Keratinocyte (primary cell): ENCODE measurements at regions not wholly inside any gene's neighbourhood (a gene's known extent, or its start where the extent isn't known, plus 50 kb on each side); places are given as distances from the start of the nearest gene placed in this dataset.

Source experiments
- DNase-seq: peaks from one replicate; pipeline ENCODE4 v3.0.0-alpha.2; 2011; ENCODE audit warnings: low read depth, missing footprints, low spot score
- FAIRE-seq: peaks from 2 replicates; lab custom pipeline; 2011; peaks lifted over from hg19 to GRCh38; lab: Jason Lieb, UNC
- H2AFZ ChIP-seq: 2 replicates; pipeline ENCODE4 v1.6.0; 2012; ENCODE audit warnings: low read length, control low read depth, inconsistent platforms; ENCODE audit not compliant: control insufficient read depth
- H3K27ac ChIP-seq: 2 replicates; pipeline ENCODE4 v1.5.1; 2011; ENCODE audit warnings: low read length; ENCODE audit not compliant: control insufficient read depth, insufficient read depth
- H3K27me3 ChIP-seq: 3 replicates; pipeline ENCODE4 v1.6.0; 2011; ENCODE audit warnings: low read length; ENCODE audit not compliant: control insufficient read depth, insufficient read depth; ENCODE audit errors: extremely low read depth
- H3K36me3 ChIP-seq, 2 experiments: 2 replicates in 1 of 2; 3 replicates in 1 of 2; pipeline ENCODE4 v1.5.1; 2011; ENCODE audit warnings: low read length in 2 of 2, mild to moderate bottlenecking in 1 of 2; ENCODE audit not compliant: control insufficient read depth in 2 of 2, insufficient read depth in 2 of 2; ENCODE audit errors: extremely low read depth in 1 of 2
- H3K4me1 ChIP-seq: 3 replicates; pipeline ENCODE4 v1.5.1; 2011; ENCODE audit warnings: low read length; ENCODE audit not compliant: control insufficient read depth, insufficient read depth; ENCODE audit errors: extremely low read depth
- H3K4me2 ChIP-seq: 3 replicates; pipeline ENCODE4 v1.6.0; 2011; ENCODE audit warnings: low read depth, low read length; ENCODE audit not compliant: control insufficient read depth, insufficient read depth; ENCODE audit errors: extremely low read depth
- H3K4me3 ChIP-seq, 3 experiments: fragments of 200-600 bp in 1 of 3; sonication (generic) in 1 of 3; 2 replicates in 2 of 3; 3 replicates in 1 of 3; pipeline ENCODE4 v1.5.1; 2011 to 2016; ENCODE audit warnings: low read length in 3 of 3, mild to moderate bottlenecking in 3 of 3, control low read depth in 2 of 3, inconsistent platforms in 1 of 3, low read depth in 1 of 3, mixed read lengths in 1 of 3, mixed run types in 1 of 3, moderate library complexity in 1 of 3; ENCODE audit not compliant: control insufficient read depth in 2 of 3, insufficient read depth in 2 of 3; ENCODE audit errors: extremely low read depth in 1 of 3
- H3K79me2 ChIP-seq: 2 replicates; pipeline ENCODE4 v1.6.0; 2012; ENCODE audit warnings: low read length; ENCODE audit not compliant: control insufficient read depth, insufficient read depth
- H3K9ac ChIP-seq: 3 replicates; pipeline ENCODE4 v1.6.0; 2011; ENCODE audit warnings: low read length; ENCODE audit not compliant: control insufficient read depth, insufficient read depth; ENCODE audit errors: extremely low read depth
- H3K9me1 ChIP-seq: 3 replicates; pipeline ENCODE4 v1.6.0; 2011; ENCODE audit warnings: low read length; ENCODE audit not compliant: control insufficient read depth, insufficient read depth; ENCODE audit errors: extremely low read depth
- H3K9me3 ChIP-seq: 2 replicates; pipeline ENCODE4 v1.5.1; 2012; ENCODE audit warnings: low read depth, low read length; ENCODE audit not compliant: control insufficient read depth
- H4K20me1 ChIP-seq: 3 replicates; pipeline ENCODE4 v1.6.0; 2011; ENCODE audit warnings: low read length; ENCODE audit not compliant: control insufficient read depth, insufficient read depth; ENCODE audit errors: extremely low read depth
- CTCF ChIP-seq, 3 experiments: IDR thresholded peaks in 1 of 3; conservative IDR thresholded peaks in 1 of 3; optimal IDR thresholded peaks in 1 of 3; 2 replicates in 2 of 3; 3 replicates in 1 of 3; pipeline versions ENCODE3 to v1.5.1; 2011; ENCODE audit warnings: low read length in 3 of 3, mild to moderate bottlenecking in 3 of 3, moderate library complexity in 2 of 3, control low read depth in 1 of 3, inconsistent platforms in 1 of 3; ENCODE audit not compliant: insufficient read depth in 2 of 3; ENCODE audit errors: extremely low read depth in 1 of 3
- EZH2 ChIP-seq: IDR thresholded peaks from one replicate; pipeline ENCODE4 v1.6.1; 2012; ENCODE audit warnings: inconsistent platforms, mild to moderate bottlenecking, low read length, moderate library complexity
- dilution Hi-C: fragments of 300-500 bp; cut with MboI; formaldehyde crosslinking; loops from one replicate; pipeline ENCODE4 v1.7.0; 2020; ENCODE audit warnings: low sequenced_read_pairs; ENCODE audit not compliant: extremely low pct_ligation_motif_present

GRCh38 chr3:88596451-88596850 is 446.7 kb downstream of the C3orf38 start:
- TF ChIP-seq EZH2 (no peak), CTCF (optimal IDR thresholded peaks at IDR 0.05 in 1 of 3, IDR thresholded peaks at IDR 0.05 in 1 of 3, conservative IDR thresholded peaks at IDR 0.05 in 1 of 3; ENCODE audit: extremely low read depth in 1 of 3, insufficient read depth in 2 of 3, low read length in 3 of 3) (no peak)
- dilution Hi-C loops: no loop called here
- H3K27me3 ChIP-seq: no peaks in the 10 kb centered on the region
- DNase-seq: no peak
- no peak overlapping the region for H3K4me3 ChIP-seq
- H3K79me2 ChIP-seq: no peaks in the 10 kb centered on the region
- no peaks in the 10 kb centered on the region for H3K9me3 ChIP-seq
- no peaks in the 10 kb centered on the region for H3K36me3 ChIP-seq
- H2AFZ ChIP-seq: no peak overlapping the region
- FAIRE-seq: no peak
- H3K27ac ChIP-seq: no peak overlapping the region
- H3K9ac ChIP-seq: no peak overlapping the region
- H3K4me1 ChIP-seq: no peaks in the 10 kb centered on the region
- H4K20me1 ChIP-seq: no peaks in the 10 kb centered on the region
- H3K9me1 ChIP-seq: no peaks in the 10 kb centered on the region
- H3K4me2 ChIP-seq: no peak overlapping the region

GRCh38 chr3:88610820-88611219 is 461.1 kb downstream of the C3orf38 start:
- dilution Hi-C loops: no loop called here
- TF ChIP-seq CTCF (optimal IDR thresholded peaks at IDR 0.05 in 1 of 3, IDR thresholded peaks at IDR 0.05 in 1 of 3, conservative IDR thresholded peaks at IDR 0.05 in 1 of 3; ENCODE audit: extremely low read depth in 1 of 3, insufficient read depth in 2 of 3, low read length in 3 of 3): no peak
- TF ChIP-seq EZH2: no peak

More at GRCh38 chr3:88610820-88611219, 461.1 kb downstream of the C3orf38 start:
- H2AFZ ChIP-seq: no peak overlapping the region
- H3K4me1 ChIP-seq: no peaks in the 10 kb centered on the region
- no peaks in the 10 kb centered on the region for H3K79me2 ChIP-seq
- H4K20me1 ChIP-seq: no peaks in the 10 kb centered on the region
- H3K9me1 ChIP-seq: no peaks in the 10 kb centered on the region
- no peaks in the 10 kb centered on the region for H3K9me3 ChIP-seq
- no peak overlapping the region for H3K27ac ChIP-seq
- H3K27me3 ChIP-seq: no peaks in the 10 kb centered on the region
- FAIRE-seq (no peak), DNase-seq (no peak)
- H3K4me2 ChIP-seq: no peak overlapping the region
- H3K9ac ChIP-seq: no peak overlapping the region
- H3K36me3 ChIP-seq: no peaks in the 10 kb centered on the region
- no peak overlapping the region for H3K4me3 ChIP-seq
